SIG-M5 (cell line): ENCODE measurements at regions not wholly inside any gene's neighbourhood (a gene's known extent, or its start where the extent isn't known, plus 50 kb on each side); places are given as distances from the start of the nearest gene placed in this dataset.

Source experiments
- DNase-seq: peaks from one replicate; lab custom pipeline; 2025; lab: John Stamatoyannopoulos, UW

DNA sequence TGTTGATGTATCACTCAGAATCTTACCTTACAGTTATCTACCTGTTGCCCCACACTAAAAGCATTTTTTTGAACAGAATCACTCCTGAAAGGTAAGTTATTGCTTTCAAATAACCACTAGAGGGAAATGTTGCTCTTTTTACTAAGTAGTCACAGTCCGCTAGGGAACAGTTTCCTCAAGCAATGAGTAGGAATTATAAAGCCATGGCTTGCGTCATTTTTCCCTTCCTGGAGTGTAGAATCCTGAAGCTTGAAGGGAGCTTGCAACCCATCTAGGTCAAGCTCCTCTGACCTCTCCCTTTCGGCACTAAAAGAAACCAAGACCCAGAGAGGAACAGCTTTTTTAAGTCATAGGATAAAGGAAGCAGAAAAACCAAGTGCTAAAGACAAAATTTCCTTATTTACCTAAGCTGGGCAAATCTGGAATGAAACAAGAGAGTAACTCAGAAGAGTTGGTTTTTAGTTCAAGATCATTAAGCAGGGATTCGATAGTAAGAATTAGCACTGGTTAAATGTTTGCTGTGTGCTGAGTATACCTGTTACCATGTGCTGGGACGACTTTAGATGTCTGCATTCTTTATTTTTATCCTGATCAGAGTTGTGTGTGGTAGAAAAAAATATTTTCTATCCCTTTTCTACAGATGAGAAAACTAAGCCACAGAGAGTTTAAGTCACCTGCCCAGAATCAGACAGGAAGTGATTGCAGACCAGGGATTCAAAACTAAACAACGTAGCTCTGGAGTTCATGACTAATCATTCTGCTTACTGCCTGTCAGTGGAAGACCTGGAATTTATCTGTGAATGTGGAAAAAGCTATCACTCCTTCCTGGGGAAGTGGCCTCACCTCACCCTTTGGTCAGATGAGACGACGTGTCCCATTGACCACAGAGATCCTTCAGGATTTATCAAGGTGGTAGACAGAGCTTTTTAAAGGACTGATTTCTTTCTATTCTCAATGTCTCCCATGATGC is 631.5 kb downstream of the RAB28 start:
- no peak for DNase-seq

DNA sequence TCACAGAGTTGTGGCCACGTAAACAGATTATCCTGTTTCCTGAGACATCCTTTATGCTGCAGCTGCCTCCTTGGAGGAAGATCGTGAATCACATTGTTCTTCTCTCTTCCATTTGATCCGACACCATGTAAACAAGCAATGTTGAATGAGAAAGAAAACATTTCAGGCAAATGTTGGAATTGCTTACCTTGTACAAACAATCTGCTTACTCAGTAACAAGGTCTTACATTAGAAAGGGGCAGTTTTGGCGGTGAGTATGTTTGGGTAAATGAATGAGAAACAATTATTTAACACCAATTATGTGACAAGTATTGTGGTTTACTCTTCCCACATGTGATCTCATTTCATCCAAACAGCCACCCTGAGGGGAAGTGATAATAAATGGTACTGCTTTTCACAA is 637.8 kb downstream of the RAB28 start:
- DNase-seq = no peak

DNA sequence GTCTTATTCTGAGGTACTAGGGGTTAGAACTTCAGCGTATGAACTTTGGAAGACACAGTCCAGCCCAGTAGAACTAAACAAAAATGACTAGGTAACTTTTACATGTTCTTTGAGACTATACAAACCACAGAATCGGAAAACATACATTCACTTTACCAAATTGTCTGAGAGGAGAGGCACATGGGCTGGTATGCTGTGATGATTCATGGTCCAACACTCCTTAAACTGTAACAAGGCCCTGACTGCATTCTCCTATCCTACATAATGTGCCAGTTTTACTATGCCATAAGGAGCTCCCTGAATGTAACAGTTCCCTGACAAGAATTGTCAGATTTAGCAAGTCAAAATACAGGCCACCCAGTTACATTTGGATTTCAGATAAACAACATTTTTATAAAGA is 640.0 kb downstream of the RAB28 start:
- DNase-seq = no peak

DNA sequence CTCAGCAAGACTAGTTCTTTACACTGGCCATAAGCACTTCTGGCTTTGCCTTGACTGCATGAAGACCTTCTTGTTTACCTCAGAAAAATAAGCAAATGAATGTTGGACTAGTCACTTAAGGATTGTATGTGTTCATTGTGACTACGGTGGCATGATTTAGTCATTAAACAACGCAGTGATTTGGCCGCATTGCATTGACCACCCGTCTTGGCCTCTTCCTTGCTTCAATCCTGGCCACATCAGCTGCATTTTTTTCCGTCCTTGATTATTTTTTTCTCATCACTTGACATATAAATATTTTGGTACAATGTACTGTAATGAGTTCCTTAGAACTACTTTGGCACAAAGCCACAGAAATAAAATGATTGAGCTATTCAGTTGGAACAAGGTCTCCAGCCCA is 656.2 kb downstream of the RAB28 start:
- no peak for DNase-seq

DNA sequence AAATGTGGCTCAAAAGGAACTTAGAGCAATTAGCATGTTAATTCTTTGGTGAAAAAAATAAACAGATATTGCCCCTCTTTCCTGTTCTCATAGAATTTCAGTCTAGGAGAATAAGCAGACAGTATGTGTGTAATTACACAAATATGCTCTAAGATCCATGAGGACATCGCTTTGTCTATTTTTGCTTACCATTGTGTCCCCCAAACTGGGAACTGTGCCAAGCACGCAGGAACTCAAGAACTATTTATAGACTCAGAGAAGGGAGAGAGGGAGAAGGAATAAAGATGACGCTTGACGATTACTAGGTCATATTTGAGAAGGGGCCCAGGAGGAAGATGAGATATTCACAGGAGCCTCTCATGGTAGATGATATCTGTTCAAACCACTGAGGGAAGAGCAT is 692.6 kb downstream of the RAB28 start:
- DNase-seq = no peak

DNA sequence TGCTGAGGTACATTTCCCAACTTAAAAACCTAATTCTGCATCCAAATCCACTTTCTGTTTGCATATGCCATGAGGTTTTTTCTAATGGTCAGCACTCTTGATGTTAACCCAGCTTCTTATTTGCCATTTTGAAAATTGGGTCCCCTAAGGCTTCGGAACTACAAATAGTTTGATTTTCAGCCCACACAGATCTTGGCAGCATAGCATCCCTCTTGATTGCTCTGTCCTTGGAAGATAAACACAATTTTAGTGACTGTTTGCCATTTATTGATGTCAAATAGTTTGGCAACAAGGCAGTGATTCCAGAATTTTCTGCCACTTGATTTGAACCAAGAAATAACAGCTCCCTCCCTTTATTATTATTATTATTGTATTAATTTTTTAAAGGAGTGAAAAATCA is 696.9 kb downstream of the RAB28 start:
- DNase-seq = no peak

DNA sequence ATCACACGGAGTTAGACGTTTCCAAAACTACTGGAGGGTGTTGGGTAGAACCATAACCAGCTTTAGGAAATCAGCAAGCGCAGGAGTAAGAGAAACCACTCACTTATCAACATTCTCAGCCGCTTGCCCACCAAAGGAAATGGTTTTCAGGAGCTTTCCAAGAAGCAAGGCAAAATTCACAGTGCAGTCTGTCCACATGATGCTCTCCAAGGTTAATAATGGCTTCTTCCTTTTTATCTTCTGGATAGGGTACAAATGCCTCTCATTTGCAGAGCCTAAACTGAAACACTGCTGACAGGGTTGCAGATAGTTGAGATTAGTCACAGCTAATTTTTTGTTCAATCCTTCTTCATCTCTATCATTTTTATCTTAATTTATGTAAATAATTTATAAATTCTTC is 705.4 kb downstream of the RAB28 start:
- no peak for DNase-seq

DNA sequence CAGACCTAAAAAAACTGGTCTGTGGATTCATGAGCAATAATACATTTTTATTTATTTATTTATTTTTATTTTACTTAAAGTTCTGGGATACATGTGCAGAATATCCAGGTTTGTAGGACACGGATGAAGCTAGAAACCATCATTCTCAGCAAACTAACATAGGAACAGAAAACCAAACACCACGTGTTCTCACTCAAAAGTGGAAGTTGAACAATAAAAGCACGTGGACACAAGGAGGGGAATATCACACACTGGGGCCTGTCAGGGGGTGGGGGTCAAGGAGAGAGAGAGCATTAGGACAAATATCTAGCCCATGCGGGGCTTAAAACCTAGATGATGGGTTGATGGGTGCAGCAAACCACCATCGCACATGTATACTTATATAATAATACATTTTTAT is 705.9 kb downstream of the RAB28 start:
- no peak for DNase-seq

DNA sequence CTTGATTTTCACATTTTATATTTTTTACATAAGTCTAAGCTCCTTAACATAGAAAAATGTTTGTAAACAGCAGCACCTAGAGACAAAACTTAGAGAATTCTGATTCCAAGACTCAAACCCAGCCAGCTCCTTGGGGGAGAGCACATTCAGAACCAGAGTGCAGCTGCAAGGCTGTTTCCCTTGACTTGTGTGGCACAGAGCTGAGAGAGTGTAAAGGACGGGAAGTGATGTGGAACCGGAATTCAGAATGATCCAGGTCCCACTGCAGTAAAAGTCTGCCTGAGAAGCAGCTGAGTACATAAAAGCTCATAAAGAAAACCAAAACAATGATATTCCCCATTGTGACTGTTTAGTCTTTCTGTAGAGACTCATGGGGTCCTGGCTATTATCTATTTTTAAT is 713.8 kb downstream of the RAB28 start:
- no peak for DNase-seq

DNA sequence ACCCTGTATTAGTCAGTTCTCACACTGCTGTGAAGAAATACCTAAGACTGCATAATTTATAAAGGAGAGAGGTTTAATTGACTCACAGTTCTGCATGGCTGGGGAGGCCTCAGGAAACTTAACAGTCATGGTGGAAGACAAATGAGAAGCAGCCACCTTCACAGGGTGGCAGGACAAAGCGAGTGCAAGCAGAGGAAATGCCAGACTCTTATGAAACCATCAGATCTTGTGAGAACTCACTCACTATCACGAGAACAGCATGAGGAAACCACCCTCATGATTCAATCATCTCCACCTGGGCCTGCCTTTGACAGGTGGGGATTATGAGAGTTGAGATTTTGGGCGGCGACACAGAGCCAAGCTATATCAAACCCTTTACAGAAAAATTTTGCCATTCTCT is 722.4 kb downstream of the RAB28 start:
- DNase-seq = no peak

DNA sequence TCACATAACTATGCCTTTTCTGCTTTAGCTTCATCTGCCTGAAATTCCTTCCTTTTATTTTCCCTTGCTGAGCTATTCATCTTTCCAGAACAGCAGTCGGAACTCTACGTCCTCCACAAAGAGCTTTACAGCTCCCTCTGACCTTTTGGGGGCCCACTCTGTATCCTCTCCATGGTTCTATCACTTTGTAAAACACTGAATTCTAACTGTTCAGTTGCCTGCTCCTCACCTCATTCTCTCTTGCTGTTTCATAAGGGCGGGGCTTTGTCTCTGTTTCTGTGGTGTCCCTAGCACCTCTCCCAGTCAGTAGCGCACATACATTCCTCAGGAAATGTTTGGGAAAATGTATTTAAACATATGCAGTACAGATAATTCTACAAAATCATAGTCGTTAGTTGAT is 737.0 kb downstream of the RAB28 start:
- DNase-seq = no peak

DNA sequence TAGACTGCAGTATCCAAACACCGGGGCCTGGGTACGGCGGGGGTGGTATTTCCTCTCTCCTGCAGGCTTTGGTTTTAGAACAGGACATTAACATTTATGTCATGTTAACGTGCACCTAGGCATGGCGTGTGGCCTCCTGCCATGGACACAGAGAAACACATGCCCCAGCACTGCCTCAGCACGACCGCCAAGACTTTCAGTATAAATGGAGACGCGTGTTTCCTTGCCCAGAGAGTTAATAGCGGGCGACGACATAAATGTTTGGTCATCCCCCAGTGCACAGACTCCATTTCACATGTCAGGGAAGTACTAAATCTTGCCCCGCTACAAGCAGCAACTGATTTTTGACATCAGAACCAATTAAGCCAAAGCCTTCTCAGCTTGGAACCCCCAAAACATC is 737.9 kb downstream of the RAB28 start:
- no peak for DNase-seq

DNA sequence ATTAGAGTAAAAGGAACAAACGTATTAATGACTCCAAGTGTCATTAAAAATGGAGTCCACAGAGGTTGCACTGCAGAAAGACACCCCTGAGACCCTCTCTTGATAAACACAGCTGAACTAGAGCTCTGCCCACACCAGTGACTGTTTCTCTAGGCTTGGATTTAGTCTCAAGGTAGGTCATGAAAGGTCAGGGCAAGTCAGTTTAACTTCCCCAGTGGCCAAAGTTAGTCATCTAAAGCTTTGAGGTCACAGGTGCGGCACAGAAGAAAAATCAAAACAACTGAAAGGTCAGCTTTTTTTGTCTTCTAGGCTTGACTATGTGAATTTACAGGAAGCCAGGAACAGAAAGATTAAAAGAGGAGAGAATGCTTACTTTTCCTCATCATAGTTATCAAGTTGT is 749.6 kb downstream of the RAB28 start:
- DNase-seq = no peak

DNA sequence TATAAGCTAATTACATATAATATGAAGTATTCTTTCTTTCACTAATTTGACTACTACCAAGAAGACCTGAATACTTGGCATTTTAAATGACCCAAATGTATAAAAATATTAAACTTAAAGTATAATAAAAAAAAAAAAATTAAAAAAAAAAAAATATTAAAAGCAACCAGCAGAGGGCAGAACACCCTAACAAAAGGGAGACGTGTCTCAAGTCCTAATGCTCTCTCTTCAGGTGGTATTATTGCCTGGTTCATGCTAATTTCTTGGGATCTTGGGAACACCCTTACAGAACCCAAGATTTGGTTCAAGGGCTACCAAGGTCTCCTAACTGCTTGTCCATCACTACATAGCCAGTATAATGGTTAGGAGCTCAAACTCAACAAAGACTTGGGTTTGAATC is 754.8 kb downstream of the RAB28 start:
- DNase-seq = no peak

DNA sequence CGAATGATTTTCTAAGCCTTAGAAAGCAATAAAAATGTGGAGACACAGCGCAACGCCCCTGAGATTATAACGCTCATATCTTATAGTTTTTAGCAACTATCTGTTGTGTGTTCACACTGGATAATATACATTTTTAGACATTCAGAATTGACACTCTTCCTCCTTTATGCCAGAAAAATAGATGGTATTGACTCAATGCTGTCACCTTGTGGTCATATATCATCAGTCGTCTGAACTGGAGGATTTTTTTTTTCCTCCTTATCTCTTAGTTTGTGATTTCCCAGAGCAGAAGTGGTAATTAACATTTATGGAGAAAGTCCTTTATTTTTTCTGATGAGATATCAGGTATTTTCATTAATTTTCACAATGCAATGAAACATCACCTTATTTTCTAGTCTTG is 759.6 kb downstream of the RAB28 start:
- DNase-seq = no peak

DNA sequence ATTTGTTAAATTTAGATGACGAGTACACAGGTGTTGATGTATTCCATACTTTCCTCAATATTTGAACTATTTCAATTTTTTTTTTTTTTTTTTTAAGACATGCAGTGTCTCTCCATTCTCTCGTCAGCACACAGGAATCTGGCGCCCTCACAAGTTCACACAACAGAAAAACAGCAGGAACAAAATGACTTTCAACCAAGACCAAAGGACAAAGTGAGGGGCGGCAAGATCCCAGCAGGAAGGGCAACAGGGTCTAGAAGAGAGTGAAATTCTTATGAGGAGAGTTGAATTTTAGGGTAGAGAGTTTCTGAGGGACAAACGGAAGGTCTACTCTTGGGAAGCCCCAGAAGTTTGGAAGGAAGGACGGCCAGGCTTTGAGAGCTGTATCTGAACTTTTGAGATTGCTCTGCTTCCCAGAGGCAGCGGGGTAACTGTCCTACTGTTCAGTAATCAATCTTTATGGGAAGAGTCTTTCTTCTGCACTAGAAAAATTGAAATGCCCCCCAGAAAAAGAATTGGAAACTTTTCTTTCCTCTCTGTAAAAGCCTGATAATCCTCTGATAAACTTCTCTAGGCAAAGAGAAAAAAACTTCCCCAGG is 760.2 kb downstream of the RAB28 start:
- no peak for DNase-seq

DNA sequence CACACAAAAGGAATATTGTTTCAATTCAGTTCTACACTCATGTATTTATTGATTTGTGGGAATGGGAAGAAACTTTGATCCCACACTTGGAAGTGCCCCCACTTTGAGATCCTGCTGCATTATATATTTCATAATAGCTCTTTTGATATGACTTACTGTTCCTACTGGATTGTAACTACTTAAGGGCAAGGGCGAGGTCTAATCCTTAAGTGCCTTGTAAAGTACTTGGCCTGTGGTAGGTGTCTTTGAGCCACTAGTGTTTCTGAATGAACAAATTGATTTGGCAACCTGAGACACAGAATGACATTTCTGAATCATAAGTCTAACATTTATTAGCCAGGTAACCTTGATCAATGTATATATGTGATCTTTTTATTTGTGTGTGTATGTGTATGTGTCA is 767.2 kb downstream of the RAB28 start:
- no peak for DNase-seq

DNA sequence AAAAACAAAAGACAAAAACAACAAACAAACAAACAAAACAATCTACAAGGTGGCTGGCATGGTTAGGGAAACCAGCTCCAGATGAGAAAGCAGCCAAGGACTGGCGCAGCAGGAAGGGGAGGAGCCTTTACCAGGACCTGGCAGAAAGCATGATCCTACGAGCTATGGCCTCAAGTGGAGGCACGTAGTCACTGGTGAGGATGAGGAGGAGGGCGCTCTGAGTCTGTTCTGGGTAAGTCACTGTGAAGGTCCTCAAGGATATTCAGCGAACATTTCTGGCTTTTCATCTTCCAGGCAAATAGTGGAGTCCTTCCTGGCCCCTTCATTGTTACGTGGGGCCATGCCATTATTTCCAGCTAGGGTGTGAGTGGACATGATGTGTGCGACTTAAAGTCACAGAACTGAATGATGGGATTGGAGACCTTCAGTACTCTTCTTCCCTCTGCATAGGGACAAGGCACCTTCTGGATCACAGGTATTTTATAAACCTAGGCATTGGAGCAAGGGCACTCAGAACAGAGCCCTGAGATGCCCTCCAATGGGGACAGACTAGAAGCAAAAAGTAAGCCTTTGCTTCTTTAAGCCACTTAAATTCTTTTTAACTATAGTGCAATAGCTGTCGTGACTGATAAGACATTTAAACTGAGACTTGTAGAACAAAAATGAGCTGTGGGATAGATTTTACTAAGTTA is 771.3 kb downstream of the RAB28 start:
- DNase-seq = no peak

DNA sequence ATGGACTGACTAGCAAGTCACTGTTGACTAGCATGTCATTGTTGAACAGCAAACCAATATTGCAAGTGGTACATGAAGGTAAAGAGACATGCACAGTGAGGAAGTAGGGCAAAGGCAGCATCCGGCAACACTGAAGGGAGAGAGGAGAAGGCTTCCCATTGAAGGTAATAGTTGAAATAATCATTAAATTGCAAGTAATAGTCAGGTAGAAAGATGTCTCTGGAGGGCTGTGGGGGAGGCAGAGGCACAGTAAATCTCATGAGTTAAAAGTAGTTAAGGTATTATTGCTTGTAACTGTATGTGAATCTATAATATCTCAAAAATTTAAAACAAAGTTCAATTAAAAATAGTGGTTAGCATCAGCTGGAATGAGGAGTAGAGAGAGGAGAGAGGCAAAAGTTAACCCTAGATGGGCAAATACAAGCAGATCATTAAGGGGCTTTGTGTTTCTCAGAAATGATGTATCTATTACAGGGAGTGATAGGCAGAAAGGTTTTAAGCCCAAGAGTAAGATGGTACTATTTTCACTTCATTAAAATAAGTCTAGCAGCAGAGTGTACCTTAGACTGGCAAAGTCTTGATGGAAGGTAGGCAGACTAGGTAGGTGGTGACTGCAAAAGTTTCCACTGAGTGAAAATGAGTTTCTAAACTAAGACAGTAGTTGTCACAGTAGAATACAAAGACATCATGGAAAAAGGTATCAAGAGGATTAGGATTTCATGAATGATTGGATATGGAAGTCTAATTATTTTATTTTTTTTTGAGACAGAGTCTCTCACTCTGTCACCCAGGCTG is 776.6 kb downstream of the RAB28 start:
- no peak for DNase-seq

DNA sequence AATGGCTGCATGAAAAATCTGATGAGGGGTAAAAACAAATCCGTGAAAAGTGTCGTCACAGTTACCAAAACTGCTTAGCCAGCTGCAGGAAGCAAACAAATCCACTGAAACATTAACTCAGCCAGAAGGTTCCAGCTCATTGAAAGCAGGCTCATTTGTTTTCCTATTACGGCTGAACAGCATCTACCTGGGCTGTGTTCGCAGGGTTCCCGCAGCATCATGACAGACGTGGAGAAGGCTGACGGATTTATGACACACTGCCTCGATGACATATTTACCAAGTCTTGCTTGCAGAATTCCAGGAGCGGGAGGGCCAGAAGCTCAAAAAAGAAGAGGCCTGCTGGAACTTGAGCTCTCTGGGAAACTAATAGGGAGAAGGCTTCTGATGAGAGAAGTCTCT is 781.1 kb downstream of the RAB28 start:
- no peak for DNase-seq

DNA sequence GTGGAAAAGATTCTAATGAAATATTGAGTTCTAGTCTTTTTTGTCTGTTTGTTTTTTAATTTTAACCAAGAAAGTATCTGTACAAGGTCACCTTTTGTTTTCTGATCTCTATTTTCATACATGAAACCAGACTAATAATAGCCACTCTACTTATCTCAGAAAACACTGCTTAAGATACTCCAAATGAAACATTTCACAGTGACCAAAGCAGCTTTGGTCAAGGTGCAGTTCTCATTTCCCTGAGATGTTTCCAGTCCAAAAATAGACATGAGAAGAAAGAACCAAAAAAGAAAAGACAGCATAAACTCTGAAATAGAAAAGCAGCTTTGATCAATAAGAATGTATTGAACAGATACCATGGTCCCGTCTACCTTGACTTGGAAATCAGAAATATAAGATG is 782.8 kb downstream of the RAB28 start:
- no peak for DNase-seq

DNA sequence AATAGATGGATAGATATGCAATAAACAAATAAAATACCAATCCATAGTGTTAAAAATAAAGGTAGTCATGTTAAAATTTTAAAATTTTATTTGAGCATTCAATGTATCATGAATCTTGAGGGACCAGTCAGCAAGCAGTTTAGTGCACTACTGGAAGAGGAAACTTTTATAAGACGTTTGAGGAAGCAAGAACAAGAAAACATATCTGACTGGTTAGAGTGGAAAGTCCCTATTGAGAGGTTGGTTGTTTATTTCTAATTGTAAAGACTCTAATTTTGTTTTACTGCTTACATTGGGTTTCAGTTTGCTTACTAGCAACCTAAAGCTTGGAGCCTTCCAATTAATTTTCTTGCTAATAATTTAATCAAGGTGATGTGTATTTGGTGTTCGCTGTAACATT is 786.2 kb downstream of the RAB28 start:
- DNase-seq = no peak
